RWPE1 (cell line): ENCODE measurements at regions not wholly inside any gene's neighbourhood (a gene's known extent, or its start where the extent isn't known, plus 50 kb on each side); places are given as distances from the start of the nearest gene placed in this dataset.

Experiments
- CTCF ChIA-PET: fragments of 350-600 bp; sonication (Branson Sonifier 250); formaldehyde crosslinking; extraction: SDS; loops from one replicate; lab custom pipeline; 2021; lab: Yijun Ruan, JAX
- POLR2A ChIA-PET: fragments of 400-600 bp; formaldehyde crosslinking; extraction: SDS; loops from one replicate; lab custom pipeline; 2020; ENCODE audit warnings: antibody characterized with exemption; ENCODE audit not compliant: low non-redundant PET; lab: Yijun Ruan, JAX
- DNase-seq: peaks from one replicate; pipeline ENCODE4 v3.0.0; 2012; ENCODE audit warnings: low spot score
- H3K27ac ChIP-seq: fragments of 450-650 bp; 2 replicates; pipeline ENCODE4 v1.5.1; 2017
- CTCF ChIP-seq: fragments of 450-650 bp; conservative IDR thresholded peaks from 2 replicates; pipeline ENCODE4 v1.5.1; 2017; ENCODE audit warnings: low read depth, mild to moderate bottlenecking

- no peak for DNase-seq
- CTCF ChIA-PET = interaction anchor here (0.6 kb wide), 1 partner anchor 190 kb away, joined by 3 read pairs; no protein-coding TSS in a partner anchor
- no peak overlapping the region for H3K27ac ChIP-seq
- POLR2A ChIA-PET = no interaction called here
- TF ChIP-seq CTCF = no peak
Observed at GRCh38 chr6:11337306-11337705, 104.8 kb upstream of the NEDD9 start.

GRCh38 chr6:11335826-11336225, 103.4 kb upstream of the NEDD9 start:
- no peak for TF ChIP-seq CTCF

GRCh38 chr6:11333132-11333849, 100.8 kb upstream of the NEDD9 start:
- DNase-seq = no peak
- no peak overlapping the region for H3K27ac ChIP-seq
- POLR2A ChIA-PET = no interaction called here
- CTCF ChIA-PET = no interaction called here
- no peak for TF ChIP-seq CTCF

More at GRCh38 chr6:11335826-11336225, 103.4 kb upstream of the NEDD9 start:
- POLR2A ChIA-PET = no interaction called here
- no peak overlapping the region for H3K27ac ChIP-seq
- DNase-seq = no peak
- CTCF ChIA-PET = no interaction called here

GRCh38 chr6:11332463-11332862, 100.0 kb upstream of the NEDD9 start:
- ChIA-PET CTCF (no interaction called here), POLR2A (no interaction called here)
- H3K27ac ChIP-seq = no peak overlapping the region
- DNase-seq = no peak
- TF ChIP-seq CTCF = no peak

GRCh38 chr6:11331111-11331510, 98.6 kb upstream of the NEDD9 start:
- ChIA-PET CTCF (interaction anchor here (0.7 kb wide), 1 partner anchor 42 kb away, joined by 3 read pairs; no protein-coding TSS in a partner anchor), POLR2A (no interaction called here)
- H3K27ac ChIP-seq = no peak overlapping the region
- no peak for TF ChIP-seq CTCF
- DNase-seq = no peak

GRCh38 chr6:11330413-11330760, 97.9 kb upstream of the NEDD9 start:
- no peak for TF ChIP-seq CTCF
- ChIA-PET POLR2A (no interaction called here), CTCF (no interaction called here)
- DNase-seq = no peak
- no peak overlapping the region for H3K27ac ChIP-seq
